OCI-LY3 (cell line): ENCODE measurements at regions not wholly inside any gene's neighbourhood (a gene's known extent, or its start where the extent isn't known, plus 50 kb on each side); places are given as distances from the start of the nearest gene placed in this dataset.

Source experiments
- H2AFZ ChIP-seq: fragments of 200-600, 300-600 bp; shearing (Covaris generic); 2 replicates; pipeline ENCODE4 v1.6.0; 2014; ENCODE audit warnings: antibody characterized with exemption, low read depth, low read length
- H3K27ac ChIP-seq: fragments of 200-600, 300-600 bp; sonication (generic); 2 replicates; pipeline ENCODE4 v1.5.1; 2014; ENCODE audit warnings: mild to moderate bottlenecking, low read length, moderate library complexity, mixed read lengths
- H3K27me3 ChIP-seq: fragments of 200-600, 300-600 bp; sonication (generic); 2 replicates; pipeline ENCODE4 v1.6.1; 2014; ENCODE audit warnings: low read depth, low read length, mixed read lengths
- H3K36me3 ChIP-seq: fragments of 200-600, 300-600 bp; sonication (generic); replicated peaks from 2 replicates; pipeline ENCODE3; 2014; ENCODE audit warnings: low read depth, low read length, mixed read lengths
- H3K4me1 ChIP-seq: fragments of 300-600, 200-600 bp; sonication (generic); 2 replicates; pipeline ENCODE4 v1.6.1; 2014; ENCODE audit warnings: low read length, mixed read lengths
- H3K4me2 ChIP-seq: fragments of 200-600, 300-600 bp; sonication (generic); 2 replicates; pipeline ENCODE4 v1.6.1; 2014; ENCODE audit warnings: low read length, mixed read lengths
- H3K4me3 ChIP-seq: fragments of 300-600, 200-600 bp; sonication (generic); 2 replicates; pipeline ENCODE4 v1.5.1; 2014; ENCODE audit warnings: antibody characterized with exemption, mild to moderate bottlenecking, low read length, moderate library complexity
- H3K79me2 ChIP-seq: fragments of 300-600, 200-600 bp; shearing (Covaris generic); 2 replicates; pipeline ENCODE4 v1.6.1; 2014; ENCODE audit warnings: mild to moderate bottlenecking, low read length, mixed read lengths
- H3K9ac ChIP-seq: fragments of 300-600, 200-600 bp; shearing (Covaris generic); 2 replicates; pipeline ENCODE4 v1.6.0; 2014; ENCODE audit warnings: mild to moderate bottlenecking, low read length, moderate library complexity
- H3K9me3 ChIP-seq: fragments of 200-600, 300-600 bp; shearing (Covaris generic); 2 replicates; pipeline ENCODE4 v1.6.1; 2014; ENCODE audit warnings: low read length, mixed read lengths; ENCODE audit not compliant: insufficient read depth
- H4K20me1 ChIP-seq: fragments of 200-600, 300-600 bp; sonication (generic); 2 replicates; pipeline ENCODE4 v1.6.1; 2016; ENCODE audit warnings: low read length, mixed read lengths; ENCODE audit not compliant: insufficient read depth
- EZH2phosphoT487 ChIP-seq: fragments of 200-600 bp; shearing (Covaris generic); IDR thresholded peaks from 2 replicates; pipeline ENCODE4 v1.6.1; 2018; ENCODE audit warnings: antibody characterized with exemption, mixed run types, low read depth
- TF ChIP-seq, protein P1 (sequence below): fragments of 200-600, 300-600 bp; sonication (generic); IDR thresholded peaks from 2 replicates; pipeline ENCODE4 v1.5.1; 2014; ENCODE audit warnings: antibody characterized with exemption, low read length, low read depth

- H3K9ac ChIP-seq, result no peak overlapping the region
- H2AFZ ChIP-seq, result no peak overlapping the region
- H3K27ac ChIP-seq, result no peak overlapping the region
- H3K4me3 ChIP-seq, result no peak overlapping the region
- no peaks in the 10 kb centered on the region for H3K79me2 ChIP-seq
- no peaks in the 10 kb centered on the region for H3K36me3 ChIP-seq
- no peaks in the 10 kb centered on the region for H3K9me3 ChIP-seq
- no peak overlapping the region for H3K4me2 ChIP-seq
- H3K27me3 ChIP-seq, result no peaks in the 10 kb centered on the region
- no peak for TF ChIP-seq EZH2phosphoT487
- TF ChIP-seq, protein P1, sequence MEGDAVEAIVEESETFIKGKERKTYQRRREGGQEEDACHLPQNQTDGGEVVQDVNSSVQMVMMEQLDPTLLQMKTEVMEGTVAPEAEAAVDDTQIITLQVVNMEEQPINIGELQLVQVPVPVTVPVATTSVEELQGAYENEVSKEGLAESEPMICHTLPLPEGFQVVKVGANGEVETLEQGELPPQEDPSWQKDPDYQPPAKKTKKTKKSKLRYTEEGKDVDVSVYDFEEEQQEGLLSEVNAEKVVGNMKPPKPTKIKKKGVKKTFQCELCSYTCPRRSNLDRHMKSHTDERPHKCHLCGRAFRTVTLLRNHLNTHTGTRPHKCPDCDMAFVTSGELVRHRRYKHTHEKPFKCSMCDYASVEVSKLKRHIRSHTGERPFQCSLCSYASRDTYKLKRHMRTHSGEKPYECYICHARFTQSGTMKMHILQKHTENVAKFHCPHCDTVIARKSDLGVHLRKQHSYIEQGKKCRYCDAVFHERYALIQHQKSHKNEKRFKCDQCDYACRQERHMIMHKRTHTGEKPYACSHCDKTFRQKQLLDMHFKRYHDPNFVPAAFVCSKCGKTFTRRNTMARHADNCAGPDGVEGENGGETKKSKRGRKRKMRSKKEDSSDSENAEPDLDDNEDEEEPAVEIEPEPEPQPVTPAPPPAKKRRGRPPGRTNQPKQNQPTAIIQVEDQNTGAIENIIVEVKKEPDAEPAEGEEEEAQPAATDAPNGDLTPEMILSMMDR, result no peak
- no peaks in the 10 kb centered on the region for H3K4me1 ChIP-seq
- H4K20me1 ChIP-seq, result no peaks in the 10 kb centered on the region
Measured at GRCh38 chr9:81268048-81268447, 421.3 kb downstream of the TLE1 start.

GRCh38 chr9:81266674-81267073, 422.7 kb downstream of the TLE1 start:
- Histone ChIP-seq H2AFZ (no peak overlapping the region), H3K9ac (no peak overlapping the region), H3K36me3 (no peaks in the 10 kb centered on the region), H3K27me3 (no peaks in the 10 kb centered on the region), H3K4me3 (no peak overlapping the region), H4K20me1 (no peaks in the 10 kb centered on the region), H3K4me1 (no peaks in the 10 kb centered on the region), H3K27ac (no peak overlapping the region), H3K79me2 (no peaks in the 10 kb centered on the region), H3K4me2 (no peak overlapping the region), H3K9me3 (no peaks in the 10 kb centered on the region)
- no peak for TF ChIP-seq EZH2phosphoT487
- TF ChIP-seq, protein P1, result no peak

GRCh38 chr9:81266086-81266485, 423.3 kb downstream of the TLE1 start:
- Histone ChIP-seq H3K9ac (no peak overlapping the region), H3K36me3 (no peaks in the 10 kb centered on the region), H3K27me3 (no peaks in the 10 kb centered on the region), H3K9me3 (no peaks in the 10 kb centered on the region), H4K20me1 (no peaks in the 10 kb centered on the region), H3K4me2 (no peak overlapping the region), H2AFZ (no peak overlapping the region), H3K79me2 (no peaks in the 10 kb centered on the region), H3K4me3 (no peak overlapping the region), H3K4me1 (no peaks in the 10 kb centered on the region), H3K27ac (no peak overlapping the region)
- no peak for TF ChIP-seq EZH2phosphoT487
- TF ChIP-seq, protein P1, result no peak

GRCh38 chr9:81264516-81264915, 424.8 kb downstream of the TLE1 start:
- no peak overlapping the region for H3K4me2 ChIP-seq
- H3K4me1 ChIP-seq, result no peaks in the 10 kb centered on the region
- TF ChIP-seq EZH2phosphoT487, result no peak
- TF ChIP-seq, protein P1, result no peak
- H3K9me3 ChIP-seq, result no peaks in the 10 kb centered on the region
- H3K36me3 ChIP-seq, result no peaks in the 10 kb centered on the region
- H4K20me1 ChIP-seq, result no peaks in the 10 kb centered on the region
- no peaks in the 10 kb centered on the region for H3K79me2 ChIP-seq
- H3K9ac ChIP-seq, result no peak overlapping the region
- no peak overlapping the region for H3K27ac ChIP-seq
- no peak overlapping the region for H3K4me3 ChIP-seq
- no peak overlapping the region for H2AFZ ChIP-seq
- H3K27me3 ChIP-seq, result no peaks in the 10 kb centered on the region
